ENCODE measurements at regions not wholly inside any gene's neighbourhood (a gene's known extent, or its start where the extent isn't known, plus 50 kb on each side); places are given as distances from the start of the nearest gene placed in this dataset.

DNA sequence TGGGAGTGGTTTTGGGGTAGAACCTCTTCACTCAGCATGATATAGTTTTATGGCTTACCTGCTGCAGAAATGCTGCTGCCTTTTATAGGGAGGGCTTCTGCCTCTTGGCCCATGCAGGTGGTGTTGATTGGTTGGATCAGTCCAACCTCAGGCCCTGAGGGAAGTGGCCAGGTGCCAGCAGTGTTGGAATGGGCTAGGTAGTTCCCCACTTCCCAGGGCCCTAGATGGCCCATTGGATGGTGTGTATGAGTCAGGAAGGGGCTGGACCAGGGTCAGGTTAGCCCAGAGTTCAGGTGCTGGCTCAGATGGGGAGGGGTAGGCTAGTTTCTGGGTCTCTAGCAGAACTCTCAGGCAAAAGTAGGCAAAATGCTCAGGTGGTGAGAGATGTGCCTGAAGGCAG is 455.5 kb downstream of the CCSER2 start:
- TF ChIP-seq CTCF (IDR thresholded peaks at IDR 0.05), result no peak
- no peak for TF ChIP-seq POLR2A (IDR thresholded peaks at IDR 0.05)
